Hepatocyte (in vitro differentiated cells): ENCODE measurements at regions not wholly inside any gene's neighbourhood (a gene's known extent, or its start where the extent isn't known, plus 50 kb on each side); places are given as distances from the start of the nearest gene placed in this dataset.
"Not testable (repeated sequence)": the region's sequence is repeated elsewhere in the genome, so short reads cannot be mapped to it uniquely, and the experiment has no call there.

ENCODE experiments used
- CTCF ChIP-seq: fragments of 200-600 bp; sonication (generic); IDR thresholded peaks from 2 replicates; pipeline ENCODE4 v1.5.1; 2016; ENCODE audit warnings: antibody characterized with exemption, mild to moderate bottlenecking; ENCODE audit not compliant: poor library complexity
- EZH2 ChIP-seq: fragments of 200-600 bp; sonication (generic); IDR thresholded peaks from 2 replicates; pipeline ENCODE4 v1.6.1; 2016; ENCODE audit warnings: antibody characterized with exemption, mild to moderate bottlenecking, borderline replicate concordance

GRCh38 chr3:20517316-20517715 is 331.3 kb upstream of the SGO1 start:
- not testable (repeated sequence) for TF ChIP-seq CTCF, EZH2
